HUDEP-2 (cell line): ENCODE measurements at regions not wholly inside any gene's neighbourhood (a gene's known extent, or its start where the extent isn't known, plus 50 kb on each side); places are given as distances from the start of the nearest gene placed in this dataset.
"Not testable (repeated sequence)": the region's sequence is repeated elsewhere in the genome, so short reads cannot be mapped to it uniquely, and the experiment has no call there.

Experiments used
- DNase-seq, 76 experiments: peaks; one replicate each; lab custom pipeline; 2025; ENCODE audit not compliant: unreplicated experiment in 76 of 76; lab: John Stamatoyannopoulos, UW

GRCh38 chr3:176375519-176375918 is 821.8 kb downstream of the TBL1XR1 start:
- no peak for DNase-seq

DNA sequence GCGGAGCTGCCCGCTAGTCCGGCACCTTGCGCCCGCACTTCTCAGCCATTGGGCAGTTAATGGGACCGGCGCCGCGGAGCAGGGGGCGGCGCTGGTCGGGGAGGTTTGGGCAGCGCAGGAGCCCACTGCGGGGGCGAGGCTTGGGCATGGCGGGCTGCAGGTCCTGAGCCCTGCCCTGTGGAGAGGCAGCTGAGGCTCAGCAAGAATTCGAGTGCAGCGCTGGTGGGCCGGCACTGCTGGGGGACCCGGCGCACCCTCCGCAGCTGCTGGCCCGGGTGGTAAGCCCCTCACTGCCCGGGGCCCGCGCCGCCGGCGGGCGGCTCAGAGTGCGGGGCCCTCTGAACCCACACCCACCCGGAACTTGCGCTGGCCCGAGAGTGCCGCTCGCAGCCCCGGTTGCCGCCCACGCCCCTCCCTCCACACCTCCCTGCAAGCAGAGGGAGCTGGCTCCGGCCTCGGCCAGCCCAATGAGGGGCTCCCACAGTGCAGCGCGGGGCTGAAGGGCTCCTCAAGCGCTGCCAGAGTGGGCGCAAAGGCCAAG is 835.0 kb downstream of the TBL1XR1 start:
- no peak for DNase-seq

GRCh38 chr3:176359211-176359610 is 838.1 kb downstream of the TBL1XR1 start:
- peak in 1 of 76 experiments; percentile 2 for DNase-seq

DNA sequence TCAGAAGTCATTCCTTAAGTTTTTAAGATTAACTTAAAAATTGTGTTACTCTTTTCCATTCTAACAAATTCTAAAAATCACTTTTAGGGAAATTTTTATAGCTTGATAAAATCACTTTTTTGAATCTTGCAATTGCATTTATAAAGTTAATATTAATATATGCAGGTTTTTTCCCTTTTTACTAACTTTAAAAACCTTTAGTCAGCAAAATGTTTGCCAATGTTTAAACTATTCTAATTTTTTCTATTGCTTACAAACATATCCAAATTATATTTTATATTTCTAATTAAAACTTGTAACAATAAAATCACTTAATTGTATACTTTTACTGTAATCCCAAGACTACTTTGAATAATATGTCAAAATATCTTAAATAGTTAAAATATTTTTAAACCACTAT is 839.4 kb downstream of the TBL1XR1 start:
- DNase-seq: no peak

DNA sequence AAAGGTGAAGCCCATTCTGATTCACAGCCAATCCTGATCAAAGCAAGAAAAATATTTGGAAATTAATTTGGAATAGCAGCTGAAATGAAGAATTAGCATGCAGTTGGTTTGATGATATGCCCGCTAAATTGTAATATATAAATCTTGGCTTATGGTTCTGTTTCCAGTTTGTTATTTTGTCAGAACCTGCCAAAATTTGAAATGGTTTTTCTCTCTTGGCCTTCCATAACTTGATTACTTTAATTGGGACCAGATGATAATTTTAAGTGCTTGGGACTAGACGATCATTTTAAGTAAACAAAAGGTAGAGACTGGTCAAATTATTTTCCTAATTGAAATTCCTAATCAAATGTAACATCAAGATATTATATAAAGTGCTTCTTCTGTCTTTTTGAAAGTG is 842.4 kb downstream of the TBL1XR1 start:
- no peak for DNase-seq

DNA sequence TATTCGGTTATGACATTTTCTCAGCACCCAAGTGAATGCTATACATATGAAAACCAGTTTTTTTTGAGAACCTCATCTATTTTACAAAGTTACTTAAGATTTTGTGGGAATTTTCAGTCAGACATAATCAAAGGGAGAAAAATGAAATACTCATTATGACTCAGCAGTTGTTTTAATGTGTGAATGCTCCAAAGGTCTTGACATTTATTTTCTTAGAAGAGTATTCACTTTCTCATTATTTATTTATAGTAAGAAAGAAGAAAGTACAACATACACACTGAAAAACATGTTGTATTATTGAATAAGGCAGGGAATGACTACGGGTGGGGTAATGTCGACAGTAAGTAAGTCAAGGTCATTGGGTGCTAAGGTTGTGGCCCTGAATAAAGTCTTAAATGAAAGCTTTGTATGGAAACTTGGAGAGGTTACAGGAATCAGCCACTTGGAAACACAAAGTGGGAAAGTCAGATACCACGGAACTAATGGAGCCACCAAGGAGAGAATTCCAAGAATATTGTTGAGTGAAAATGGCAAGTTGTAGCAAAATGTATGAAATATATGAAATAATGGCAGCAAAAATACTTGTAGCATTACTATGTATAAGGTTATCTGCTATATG is 844.5 kb downstream of the TBL1XR1 start:
- no peak for DNase-seq

DNA sequence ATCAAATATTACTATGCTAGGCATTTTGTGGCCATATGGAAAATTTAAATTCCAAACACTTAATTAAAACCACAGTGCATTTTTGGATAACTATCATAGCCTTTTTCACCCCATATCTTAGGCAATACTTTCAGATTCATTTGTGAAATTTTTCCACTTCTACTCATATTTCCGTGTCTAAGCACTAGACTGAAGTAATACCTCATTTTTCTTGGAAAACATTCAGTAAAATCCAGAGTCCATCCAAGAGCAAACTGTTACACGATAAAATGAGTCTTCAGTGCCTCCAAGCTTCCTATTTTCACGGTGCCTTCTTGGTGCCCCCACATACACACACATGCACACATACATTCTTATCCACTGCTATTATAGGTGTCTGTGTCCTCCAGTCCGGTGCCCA is 845.9 kb downstream of the TBL1XR1 start:
- no peak for DNase-seq

GRCh38 chr3:176349706-176350105 is 847.6 kb downstream of the TBL1XR1 start:
- DNase-seq: no peak

DNA sequence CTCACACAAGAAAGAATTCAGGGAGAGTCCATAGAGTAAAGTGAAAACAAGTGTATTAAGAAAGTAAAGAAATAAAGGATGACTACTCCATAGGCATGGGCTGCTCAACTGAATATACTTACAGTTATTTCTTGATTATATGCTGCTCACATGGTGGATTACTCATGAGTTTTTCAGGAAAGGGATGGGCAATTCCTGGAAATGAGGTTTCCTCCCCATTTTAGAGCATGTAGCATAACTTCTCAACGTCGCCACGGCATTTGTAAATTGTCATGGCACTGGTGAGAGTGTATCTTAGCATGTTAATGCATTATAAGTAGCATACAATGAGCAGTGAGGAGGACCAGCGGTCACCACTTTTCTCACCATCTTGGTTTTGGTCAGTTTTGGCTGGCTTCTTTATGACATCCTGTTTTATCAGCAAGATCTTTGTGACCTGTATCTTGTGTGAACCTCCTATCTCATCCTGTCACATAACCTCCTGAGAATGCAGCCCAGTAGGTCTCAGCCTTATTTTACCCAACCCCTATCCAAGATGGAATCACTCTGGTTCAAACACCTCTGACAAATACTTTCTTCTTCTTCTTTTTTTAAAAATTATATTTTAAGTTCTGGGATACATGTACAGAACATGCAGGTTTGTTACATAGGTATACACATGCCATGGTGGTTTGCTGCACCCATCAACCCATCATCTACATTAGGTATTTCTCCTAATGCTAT is 849.7 kb downstream of the TBL1XR1 start:
- DNase-seq: peak in 8 of 76 experiments; percentile 0 to 53 (median 15)

- no peak for DNase-seq
Observed at GRCh38 chr3:176341963-176342362, 855.3 kb downstream of the TBL1XR1 start.

DNA sequence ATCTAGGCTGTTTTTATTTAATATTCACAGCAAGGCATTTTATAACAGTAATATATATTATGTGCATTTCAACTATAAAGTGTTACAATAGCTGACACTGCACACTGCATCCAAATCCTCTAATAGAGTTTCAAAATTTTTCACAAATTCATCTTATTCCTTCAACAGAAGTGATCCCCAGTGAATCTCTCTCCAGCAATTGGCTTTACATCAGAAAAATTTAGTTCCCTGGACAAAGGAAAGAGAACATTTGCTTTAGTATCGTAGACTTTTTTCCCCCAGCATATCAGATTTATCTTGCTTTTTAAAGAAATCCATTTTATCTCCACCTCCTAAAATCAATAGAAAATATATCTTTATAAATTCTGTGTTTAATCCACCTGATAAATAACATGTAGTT is 868.6 kb downstream of the TBL1XR1 start:
- DNase-seq: no peak

GRCh38 chr3:176328198-176328597 is 869.1 kb downstream of the TBL1XR1 start:
- DNase-seq: no peak

DNA sequence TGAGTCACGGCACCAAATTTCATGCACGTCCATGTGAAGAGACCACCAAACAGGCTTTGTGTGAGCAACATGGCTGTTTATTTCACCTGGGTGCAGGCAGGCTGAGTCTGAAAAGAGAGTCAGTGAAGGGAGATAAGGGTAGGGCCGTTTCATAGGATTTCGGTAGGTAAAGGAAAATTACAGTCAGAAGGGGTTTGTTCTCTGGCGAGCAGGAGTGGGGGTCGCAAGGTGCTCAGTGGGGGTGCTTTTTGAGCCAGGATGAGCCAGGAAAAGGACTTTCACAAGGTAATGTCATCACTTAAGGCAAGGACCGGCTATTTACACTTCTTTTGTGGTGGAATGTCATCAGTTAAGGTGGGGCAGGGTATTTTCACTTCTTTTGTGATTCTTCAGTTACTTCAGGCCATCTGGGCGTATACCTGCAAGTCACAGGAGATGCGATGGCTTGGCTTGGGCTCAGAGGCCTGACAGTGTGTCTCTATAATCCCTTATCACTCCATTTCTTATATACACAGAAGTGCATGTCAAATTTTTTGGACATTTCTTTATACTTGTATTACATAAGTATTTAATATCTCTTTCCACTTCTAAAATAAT is 870.3 kb downstream of the TBL1XR1 start:
- DNase-seq: not testable (repeated sequence)

DNA sequence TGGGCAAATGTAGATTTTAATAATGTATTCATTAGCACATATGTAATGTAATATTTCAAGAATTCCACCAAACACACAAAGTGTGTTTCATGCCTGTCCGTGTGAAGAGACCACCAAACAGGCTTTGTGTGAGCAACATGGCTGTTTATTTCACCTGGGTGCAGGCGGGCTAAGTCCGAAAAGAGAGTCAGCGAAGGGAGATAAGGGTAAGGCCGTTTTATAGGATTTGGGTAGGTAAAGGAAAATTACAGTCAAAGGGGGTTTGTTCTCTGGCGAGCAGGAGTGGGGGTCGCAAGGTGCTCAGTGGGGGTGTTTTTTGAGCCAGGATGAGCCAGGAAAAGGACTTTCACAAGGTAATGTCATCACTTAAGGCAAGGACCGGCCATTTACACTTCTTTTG is 875.8 kb downstream of the TBL1XR1 start:
- DNase-seq: not testable (repeated sequence)

DNA sequence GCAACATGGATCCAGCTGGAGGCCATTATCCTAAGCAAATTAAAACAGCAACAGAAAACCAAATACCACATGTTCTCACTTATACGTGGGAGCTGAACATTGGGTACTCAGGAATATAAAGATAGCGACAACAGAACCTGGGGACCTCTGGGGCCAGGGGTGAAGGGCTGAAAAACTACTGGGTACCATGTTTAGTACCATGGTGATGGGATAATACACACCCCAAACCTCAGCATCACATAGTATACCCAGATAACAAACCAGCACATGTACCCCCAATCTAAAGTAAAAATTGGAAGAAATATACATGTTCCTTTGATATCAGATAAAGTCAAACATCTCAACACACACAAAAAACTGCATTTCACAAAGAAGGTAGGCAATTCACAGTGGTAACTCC is 876.2 kb downstream of the TBL1XR1 start:
- DNase-seq: no peak

DNA sequence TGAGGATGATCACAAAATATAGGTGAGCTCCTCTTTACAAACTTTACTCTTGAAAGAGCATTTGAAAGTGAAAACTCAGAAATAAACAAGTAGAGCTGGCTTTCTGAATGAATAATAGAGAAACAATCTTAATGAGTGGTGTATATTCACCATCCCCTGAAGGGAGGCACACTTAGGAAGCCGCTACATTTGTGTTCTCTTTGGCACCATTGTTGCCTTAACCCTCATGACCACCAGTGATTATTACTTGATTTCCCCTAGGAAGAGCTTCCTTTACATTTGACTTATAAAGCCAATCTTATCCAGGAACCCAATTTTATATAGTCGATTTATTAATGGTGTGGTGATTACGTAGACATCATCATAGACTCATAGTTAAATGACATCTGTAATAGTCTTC is 883.9 kb downstream of the TBL1XR1 start:
- DNase-seq: no peak

DNA sequence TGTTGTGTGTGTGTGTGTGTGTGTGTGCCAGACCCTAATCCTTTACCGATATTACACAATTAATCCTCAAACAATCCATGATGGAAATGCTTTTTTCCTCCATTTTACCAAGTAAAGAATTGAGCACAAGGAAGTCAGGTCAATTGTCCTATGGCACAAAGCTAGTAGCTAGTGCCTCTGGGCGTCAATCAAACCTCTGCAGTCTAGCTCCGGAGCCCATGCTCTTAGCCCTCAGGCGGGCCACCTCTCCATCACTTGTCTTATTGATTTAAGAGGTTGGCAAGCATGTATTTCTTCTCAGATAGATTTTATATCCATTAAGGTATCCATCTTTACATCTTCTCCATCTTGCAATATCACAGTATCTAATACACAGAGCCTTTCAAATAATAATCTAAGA is 886.6 kb downstream of the TBL1XR1 start:
- DNase-seq: no peak

- DNase-seq: no peak
Observed at GRCh38 chr3:176302271-176302670, 895.0 kb downstream of the TBL1XR1 start.

GRCh38 chr3:176296066-176296597 is 901.1 kb downstream of the TBL1XR1 start:
- no peak for DNase-seq

DNA sequence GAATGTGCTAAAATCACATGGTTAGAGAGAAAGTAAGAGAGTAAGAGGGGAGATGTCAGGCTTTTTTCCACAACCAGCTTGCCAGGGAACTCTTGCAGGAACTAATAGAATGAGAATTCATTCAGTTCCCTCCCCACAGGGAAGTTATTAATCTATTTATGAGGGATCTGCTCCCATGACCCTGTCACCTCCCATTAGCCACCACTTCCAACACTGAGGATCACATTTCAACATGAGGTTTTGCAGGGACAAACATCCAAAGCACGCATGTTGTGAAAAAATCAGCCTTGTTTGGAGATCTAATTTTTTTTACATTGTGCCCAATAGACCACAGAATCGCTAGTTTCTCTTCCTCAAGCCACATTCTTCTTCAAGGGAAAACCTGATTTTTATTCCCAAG is 904.0 kb downstream of the TBL1XR1 start:
- no peak for DNase-seq

DNA sequence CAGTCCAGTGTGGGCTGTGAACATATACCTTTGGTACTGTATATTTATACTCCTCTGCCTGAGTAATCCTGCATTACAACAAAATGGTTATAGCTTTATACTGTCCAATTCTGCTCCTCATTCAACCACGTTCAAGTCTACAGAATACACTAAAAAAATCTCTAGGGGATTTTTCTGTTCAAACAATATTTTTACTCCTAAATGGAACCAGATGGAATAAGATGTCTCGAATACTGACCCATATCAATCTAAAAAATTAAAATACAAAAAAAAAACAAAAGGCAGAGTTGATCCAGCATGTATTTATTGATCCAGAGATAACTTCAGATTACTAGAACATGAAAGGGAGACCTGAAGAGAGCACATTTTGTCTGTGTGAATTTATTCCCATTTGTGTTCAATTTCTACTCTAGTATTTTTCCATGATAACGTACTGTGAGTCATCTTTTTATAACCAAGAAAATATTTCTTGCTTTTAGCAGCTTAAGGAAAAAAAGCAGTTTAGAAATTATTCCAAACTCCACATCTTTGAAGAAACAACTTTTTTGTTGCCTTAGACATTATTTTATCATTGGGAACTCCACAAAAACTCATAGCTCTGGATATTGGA is 910.7 kb downstream of the TBL1XR1 start:
- no peak for DNase-seq
